NCI-H1092 (cell line): ENCODE measurements at regions not wholly inside any gene's neighbourhood (a gene's known extent, or its start where the extent isn't known, plus 50 kb on each side); places are given as distances from the start of the nearest gene placed in this dataset.
"Not testable (repeated sequence)": the region's sequence is repeated elsewhere in the genome, so short reads cannot be mapped to it uniquely, and the experiment has no call there.

Source experiments
- DNase-seq: peaks from one replicate; lab custom pipeline; 2025; lab: John Stamatoyannopoulos, UW

DNA sequence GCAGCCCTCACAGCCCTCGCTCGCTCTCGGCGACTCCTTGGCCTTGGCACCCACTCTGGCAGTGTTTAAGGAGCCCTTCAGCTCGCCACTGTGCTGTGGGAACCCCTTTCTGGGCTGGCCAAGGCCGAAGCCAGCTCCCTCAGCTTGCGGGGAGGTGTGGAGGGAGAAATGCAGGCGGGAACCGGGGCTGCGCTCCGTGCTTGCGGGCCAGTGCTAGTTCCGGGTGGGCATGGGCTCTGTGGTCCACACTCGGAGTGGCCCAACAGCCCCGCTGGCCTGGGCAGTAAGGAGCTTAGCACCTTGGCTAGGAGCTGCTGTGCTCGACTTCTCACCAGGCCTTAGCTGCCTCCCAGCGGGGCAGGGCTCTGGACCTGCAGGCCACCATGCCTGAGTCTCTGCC is 192.6 kb downstream of the COX18 start:
- no peak for DNase-seq

GRCh38 chr4:72875545-72875944 is 194.0 kb downstream of the COX18 start:
- DNase-seq: no peak

DNA sequence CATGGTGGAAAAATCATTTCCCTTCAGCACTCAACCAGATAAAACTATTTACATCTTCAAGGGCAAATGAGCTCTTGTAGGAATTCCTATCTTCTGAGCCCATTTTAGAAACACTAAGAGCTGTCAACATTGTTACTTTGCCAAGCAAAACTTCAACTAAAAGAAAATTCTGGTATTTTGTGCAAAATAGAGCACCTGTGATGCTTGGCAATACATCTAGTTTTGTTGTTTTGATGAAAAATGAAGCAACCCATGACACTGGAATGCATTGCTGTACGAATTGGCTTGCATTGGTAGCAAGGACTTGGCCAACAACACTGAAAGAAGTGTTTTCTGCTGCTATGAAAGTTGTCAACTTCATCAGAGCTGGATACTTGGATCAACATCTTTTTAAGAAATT is 194.4 kb downstream of the COX18 start:
- DNase-seq: no peak

DNA sequence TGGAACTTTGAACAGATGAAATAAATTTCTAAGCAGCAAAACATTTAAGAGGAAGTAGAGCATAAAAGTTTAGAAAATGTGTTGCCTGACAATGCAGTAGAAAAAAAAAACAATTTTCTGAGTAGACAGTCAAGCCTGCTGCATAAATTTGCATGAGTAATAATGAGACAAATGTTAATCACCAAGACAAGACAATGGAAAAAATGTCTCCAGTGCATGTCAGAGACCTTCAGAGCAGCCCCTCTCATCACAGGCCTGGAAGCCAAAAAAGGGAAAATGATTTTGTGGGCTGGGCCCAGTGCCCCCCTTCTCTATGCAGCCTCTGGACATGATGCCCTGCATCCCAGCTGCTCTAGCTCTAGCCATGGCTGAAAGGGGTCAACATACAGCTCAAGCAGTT is 204.6 kb downstream of the COX18 start:
- no peak for DNase-seq

DNA sequence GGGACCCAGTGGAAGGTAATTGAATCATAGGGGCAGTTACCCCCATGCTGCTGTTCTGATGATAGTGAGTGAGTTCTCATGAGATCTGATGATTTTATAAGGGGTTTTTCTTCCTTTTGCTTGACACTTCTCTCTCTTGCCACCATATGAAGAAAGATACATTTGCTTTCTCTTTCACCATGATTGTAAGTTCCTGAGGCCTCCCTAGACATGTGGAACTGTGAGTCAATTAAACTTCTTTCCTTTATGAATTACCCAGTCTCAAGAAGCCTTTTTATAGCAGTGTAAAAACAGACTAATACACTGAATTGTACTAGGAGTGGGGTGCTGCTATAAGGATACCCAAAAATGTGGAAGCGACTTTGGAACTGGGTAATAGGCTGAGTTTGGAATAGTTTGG is 205.2 kb downstream of the COX18 start:
- not testable (repeated sequence) for DNase-seq

DNA sequence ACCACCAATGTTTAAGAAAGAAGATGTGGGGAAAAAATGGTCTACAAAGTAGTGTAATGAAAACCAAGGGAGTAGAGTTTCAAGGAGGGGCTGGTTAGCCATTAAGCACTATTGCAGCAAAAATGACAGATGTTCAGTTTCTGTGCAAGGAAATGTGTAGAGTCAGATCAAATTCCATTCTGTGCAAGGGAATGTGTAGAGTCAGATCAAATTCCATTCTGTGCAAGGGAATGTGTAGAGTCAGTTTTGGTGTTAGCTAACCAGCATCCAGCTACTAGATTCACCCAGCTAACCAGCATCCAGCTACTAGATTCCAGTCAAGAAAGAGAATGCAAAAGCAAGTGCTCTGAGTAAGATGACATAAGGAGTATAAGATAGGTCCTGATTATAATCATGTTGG is 208.8 kb downstream of the COX18 start:
- no peak for DNase-seq

DNA sequence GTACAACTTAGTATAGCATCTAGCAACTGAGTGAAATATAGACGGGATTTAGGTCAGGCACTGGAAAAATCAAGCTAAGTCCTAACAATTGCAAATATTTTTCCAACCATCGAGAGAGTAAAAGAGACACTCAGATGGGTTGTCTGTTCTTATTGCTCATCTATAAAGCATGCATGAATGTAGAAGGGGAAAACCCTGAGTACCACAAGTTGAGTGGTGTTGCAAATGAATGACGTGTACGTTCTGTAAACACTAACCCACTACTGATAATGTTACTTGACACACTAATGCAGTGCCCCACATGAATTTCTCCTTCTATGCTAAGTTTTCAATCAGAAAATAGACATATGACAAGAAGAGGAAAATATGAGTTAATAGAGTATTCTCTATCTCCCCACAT is 211.2 kb downstream of the COX18 start:
- DNase-seq: no peak

- DNase-seq: no peak
These were observed 211.7 kb downstream of the COX18 start for GRCh38 chr4:72857787-72858186.

GRCh38 chr4:72857216-72857615 is 212.3 kb downstream of the COX18 start:
- DNase-seq: no peak

DNA sequence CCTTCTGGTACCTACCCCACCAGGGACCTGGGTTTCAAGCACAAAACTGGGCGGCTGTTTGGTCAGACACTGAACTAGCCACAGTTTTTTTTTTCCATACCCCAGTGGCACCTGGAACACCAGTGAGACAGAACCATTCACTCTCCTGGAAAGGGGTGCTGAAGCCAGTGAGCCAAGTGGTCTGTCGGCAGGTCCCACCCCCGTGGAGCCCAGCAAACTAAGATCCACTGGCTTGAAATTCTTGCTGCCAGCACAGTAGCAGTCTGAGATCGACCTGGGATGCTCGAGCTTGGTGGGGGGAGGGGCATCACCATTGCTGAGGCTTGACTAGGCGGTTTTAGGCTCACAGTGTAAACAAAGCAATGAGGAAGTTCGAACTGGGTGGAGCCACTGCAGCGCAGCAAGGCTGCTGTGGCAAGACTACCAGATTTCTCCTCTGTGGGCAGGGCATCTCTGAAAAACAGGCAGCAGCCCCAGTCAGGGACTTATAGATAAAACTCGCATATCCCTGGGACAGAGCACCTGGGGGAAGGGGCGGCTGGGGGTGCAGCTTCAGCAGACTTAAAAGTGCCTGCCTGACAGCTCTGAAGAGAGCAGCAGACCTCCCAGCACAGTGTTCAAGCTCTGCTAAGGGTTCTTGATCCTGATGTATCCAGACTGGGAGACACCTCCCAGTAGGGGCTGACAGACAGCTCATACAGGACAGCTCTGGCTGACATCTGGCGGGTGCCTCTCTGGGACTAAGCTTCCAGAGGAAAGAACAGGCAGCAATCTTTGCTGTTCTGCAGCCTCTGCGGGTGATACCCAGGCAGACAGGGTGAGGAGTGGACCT is 223.0 kb downstream of the COX18 start:
- DNase-seq: no peak

DNA sequence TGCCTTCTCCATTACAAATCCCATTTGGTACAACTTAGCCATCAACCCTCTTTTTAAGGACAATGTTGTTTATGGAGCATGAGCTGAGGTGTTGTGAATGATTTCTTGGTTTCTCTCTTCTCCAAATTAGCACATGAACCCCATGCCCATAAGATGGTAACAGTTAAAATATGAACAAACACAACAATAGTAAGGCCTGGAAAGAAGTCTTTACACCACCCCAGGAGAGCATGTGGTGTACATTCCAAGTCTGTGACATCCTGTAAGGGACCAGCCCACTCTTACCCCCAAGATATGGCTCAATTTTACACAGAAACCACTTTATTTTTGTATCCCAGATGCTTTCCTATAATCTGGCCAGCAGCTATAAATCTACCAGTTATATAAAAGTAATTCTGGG is 226.1 kb downstream of the COX18 start:
- no peak for DNase-seq

DNA sequence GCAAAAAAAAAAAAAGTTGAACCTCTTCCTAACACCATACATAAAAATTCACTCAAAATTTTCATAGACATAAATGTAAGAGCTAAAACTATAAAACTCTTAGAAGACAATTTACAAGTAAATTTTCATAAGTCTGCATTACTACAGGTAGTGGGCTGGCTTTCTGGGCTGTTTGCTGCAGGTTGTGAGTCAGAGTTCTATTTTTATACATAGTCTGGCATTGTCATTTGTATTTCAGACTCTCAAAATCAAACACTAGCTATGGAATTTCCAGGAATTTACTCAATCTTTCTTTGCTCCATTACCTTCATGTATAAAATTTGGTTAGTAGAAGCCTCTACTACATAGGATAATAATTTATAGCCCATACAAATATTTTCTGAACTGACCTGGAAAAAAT is 227.2 kb downstream of the COX18 start:
- DNase-seq: no peak

DNA sequence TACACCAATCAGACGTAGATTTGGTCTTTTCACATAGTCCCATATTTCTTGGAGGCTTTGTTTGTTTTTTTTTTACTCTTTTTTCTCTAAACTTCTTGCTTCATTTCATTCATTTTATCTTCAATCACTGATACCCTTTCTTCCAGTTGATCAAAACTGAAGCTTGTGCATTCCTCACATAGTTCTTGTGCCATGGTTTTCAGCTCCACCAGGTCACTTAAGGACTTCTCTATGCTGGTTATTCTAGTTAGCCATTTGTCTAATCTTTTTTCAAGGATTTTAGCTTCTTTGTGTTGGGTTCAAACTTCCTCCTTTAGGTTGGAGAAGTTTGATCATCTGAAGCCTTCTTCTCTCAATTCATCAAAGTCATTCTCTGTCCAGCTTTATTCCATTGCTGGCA is 229.3 kb downstream of the COX18 start:
- not testable (repeated sequence) for DNase-seq

DNA sequence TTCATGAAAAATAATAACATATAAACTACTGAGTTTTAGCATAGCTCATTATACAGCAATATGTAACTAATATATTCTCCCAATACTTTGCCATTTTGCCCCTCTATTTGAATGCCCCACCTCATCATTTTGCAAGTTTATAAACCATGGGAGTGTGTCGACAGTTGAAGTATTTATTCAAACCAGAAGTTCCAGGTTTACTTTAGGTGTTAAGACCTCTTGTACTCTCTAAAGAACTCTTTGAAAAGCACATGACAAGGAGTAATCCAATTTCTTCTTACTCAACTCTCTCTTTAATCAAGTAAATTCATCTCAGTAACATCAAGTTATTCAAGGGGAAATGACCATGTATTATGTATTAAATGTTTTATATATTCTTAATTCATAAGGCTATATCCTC is 240.7 kb downstream of the COX18 start:
- DNase-seq: no peak

GRCh38 chr4:72827968-72828367 is 241.5 kb downstream of the COX18 start:
- DNase-seq: no peak

DNA sequence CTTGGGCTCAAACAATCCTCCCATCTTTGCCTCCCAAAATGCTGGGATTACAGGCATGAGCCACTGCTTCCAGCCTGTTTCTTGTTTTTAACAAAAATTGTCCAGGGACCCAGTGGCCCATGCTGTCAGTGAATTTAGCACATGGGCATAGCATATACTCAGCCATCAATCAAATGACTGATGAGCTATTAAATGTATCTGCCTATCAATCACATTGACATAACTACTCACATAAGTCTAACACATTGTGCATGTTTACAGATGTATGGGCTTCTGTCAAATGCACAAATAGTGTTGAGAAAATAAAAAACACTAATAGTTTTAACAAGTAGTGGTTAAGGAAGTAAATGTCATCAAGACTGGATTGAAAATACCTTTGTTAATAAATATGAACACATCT is 249.4 kb downstream of the COX18 start:
- DNase-seq: no peak

GRCh38 chr4:72817012-72817411 is 248.0 kb upstream of the ADAMTS3 start:
- no peak for DNase-seq

DNA sequence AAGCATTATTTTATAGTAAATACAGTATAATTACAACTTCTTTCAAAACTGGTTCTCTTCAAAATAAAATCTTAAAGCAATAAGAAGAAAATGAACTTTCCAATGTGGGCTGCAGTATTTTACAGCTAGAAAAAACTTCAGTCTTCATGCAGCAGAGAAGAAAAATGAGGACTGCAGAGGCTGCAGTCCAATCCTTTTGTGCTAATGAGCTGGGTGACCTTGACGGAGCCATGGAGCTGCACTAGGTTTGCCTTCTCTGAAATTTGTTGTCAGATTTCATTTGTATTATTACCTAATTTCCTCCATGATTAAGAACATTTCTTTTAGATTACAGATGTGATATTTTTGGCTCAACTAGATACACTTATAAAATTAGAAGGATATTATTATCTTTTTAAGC is 245.2 kb upstream of the ADAMTS3 start:
- no peak for DNase-seq

GRCh38 chr4:72809208-72809607 is 240.2 kb upstream of the ADAMTS3 start:
- no peak for DNase-seq

GRCh38 chr4:72805284-72805683 is 236.3 kb upstream of the ADAMTS3 start:
- no peak for DNase-seq

DNA sequence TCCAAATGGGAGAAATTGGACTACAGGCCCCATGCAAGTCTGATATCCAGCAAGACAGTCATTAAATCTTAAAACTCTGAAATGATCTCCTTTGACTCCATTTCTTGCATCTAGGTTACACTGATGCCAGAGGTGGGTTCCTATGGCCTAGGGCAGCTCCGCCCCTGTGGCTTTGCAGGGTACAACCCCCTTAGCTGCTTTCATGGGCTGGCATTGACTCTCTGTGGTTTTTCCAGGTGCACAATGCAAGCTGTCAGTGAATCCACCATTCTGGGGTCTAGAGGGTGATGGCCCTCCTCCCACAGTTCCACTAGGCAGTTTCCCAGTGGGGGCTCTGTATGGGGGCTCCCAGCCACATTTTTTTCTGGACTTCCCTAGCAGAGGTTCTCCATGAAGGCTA is 228.5 kb upstream of the ADAMTS3 start:
- DNase-seq: no peak

DNA sequence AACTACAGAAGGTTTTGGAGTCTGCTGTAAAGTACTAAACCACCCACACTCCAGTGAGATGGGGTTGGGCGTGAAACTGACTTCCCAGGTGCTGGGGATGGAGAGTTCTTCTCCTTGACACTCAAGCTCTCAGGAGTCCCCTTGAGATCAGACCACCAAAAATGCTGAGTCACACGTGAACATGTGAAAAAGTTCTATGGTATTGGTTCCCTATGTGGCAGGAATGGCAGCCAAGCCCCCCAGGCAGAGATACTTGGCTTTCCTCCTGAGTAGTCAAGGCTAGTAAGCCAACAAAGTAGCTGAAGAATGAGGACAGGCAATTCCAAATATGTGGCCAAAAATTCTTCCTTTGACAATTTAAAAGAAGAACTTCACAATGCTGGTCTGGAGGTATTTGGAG is 222.0 kb upstream of the ADAMTS3 start:
- DNase-seq: no peak

DNA sequence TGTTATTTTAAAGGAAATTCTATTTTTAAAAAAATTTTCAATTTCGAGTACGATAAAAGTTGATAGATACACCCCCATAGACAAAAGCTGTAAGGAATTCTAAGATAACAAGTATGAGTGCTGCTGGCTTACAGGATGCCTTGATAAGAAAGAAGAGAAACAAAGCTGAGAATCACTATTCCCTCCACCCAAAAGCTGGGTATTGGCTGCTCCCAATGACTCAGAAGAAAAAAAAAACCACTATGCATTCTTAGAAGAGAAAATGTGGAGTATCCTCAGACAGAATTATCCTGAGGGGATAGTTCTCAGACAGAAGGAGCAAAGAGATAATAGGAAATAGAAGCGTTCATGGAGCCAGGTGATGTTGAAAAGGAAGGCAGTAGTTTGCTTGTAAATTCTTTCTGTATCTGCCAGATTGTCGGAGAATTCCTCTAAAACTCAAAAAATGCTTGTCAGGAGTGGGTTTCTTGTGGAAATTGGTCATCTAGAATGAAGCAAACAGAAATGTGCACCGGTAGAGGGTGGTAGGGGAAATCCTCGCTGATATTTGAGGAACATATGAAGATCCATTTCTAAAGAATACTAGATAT is 217.5 kb upstream of the ADAMTS3 start:
- no peak for DNase-seq

DNA sequence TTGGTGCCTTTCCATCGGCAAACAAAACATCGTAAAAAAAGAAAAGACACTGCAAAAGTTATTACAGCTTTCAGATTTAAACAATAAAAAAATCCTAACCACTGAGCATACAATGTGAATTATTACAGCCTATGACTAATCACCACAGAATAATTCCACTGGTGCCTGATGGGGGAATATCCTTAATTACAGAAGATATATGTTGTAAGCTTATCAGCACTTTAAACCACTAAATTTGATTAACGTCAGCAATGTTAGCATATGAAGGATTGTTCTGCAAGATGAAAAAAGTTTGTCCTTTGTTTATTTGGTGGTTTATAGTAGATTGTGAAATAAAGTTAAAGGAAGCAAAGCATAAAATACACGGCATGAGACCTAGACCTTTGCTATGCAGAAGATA is 210.2 kb upstream of the ADAMTS3 start:
- DNase-seq: no peak
